ENCODE measurements at regions not wholly inside any gene's neighbourhood (a gene's known extent, or its start where the extent isn't known, plus 50 kb on each side); places are given as distances from the start of the nearest gene placed in this dataset.

GRCh38 chr11:70669871-70670675 lies 271.7 kb downstream of the CTTN start:
- DNase-seq = no peak
- intact Hi-C loops (cut with DNase I) = no loop called here
- no peak for ATAC-seq (ENCODE audit: poor library complexity)

DNA sequence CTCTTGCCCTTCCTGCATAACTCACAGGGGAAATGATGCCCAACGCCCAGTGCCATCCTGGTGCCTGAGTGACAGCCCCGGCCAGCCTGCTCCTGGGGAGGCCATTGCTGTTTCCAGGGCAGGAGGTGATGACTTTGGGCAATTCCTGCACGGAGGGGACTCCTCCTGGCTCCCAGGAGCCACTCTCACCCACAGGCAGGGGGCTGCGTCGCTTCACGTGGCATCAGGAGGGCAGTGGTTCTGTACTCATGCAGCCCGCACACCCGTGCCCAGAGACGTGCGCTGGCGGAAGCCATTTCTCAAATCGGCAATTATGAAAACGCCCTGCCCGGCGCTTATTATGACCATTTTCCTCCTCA lies 272.3 kb downstream of the CTTN start:
- DNase-seq (no peak), ATAC-seq (ENCODE audit: poor library complexity) (no peak)
- intact Hi-C loops (cut with DNase I) = no loop called here

DNA sequence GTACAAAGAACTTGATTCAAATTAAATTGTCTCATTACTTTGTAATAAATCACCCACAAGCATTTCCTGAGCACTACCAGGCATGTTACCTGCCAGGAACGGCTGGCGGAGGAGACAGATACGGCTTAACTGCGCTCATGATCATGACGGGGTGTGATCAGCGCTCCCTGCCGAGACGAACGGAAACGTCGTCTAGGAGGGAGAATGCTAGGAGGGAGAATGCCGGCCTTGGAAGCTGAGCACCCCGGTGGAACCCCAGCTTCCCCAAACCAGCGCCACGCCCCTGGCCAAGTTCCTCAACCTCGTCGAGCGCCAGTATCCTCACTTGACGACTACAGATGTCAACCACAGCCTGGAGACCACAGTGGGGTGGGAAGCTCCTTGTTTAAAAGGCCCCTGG lies 272.8 kb downstream of the CTTN start:
- ATAC-seq (ENCODE audit: poor library complexity) (no peak), DNase-seq (no peak)
- intact Hi-C loops (cut with DNase I) = no loop called here

DNA sequence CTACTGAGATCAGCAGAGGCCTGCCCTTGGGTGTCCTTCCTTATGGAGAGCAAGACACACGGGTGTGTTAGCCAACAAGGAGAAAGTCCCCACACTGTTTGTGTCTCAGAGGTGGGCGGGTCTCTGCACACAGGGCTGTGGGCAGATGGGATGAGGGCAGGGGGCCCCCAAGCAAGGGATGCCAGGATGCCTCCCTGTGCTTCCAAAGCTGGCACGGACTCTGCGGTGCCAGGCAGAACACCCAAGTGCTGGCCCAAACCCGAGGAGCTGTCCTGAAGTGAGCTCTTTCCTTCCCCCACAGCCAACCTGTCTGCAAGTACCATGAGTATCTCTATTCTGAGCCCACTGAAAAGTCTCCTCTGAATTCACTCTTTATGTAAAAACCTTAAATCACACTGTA lies 273.3 kb downstream of the CTTN start:
- ATAC-seq (ENCODE audit: poor library complexity) (no peak), DNase-seq (no peak)
- intact Hi-C loops (cut with DNase I) = no loop called here

DNA sequence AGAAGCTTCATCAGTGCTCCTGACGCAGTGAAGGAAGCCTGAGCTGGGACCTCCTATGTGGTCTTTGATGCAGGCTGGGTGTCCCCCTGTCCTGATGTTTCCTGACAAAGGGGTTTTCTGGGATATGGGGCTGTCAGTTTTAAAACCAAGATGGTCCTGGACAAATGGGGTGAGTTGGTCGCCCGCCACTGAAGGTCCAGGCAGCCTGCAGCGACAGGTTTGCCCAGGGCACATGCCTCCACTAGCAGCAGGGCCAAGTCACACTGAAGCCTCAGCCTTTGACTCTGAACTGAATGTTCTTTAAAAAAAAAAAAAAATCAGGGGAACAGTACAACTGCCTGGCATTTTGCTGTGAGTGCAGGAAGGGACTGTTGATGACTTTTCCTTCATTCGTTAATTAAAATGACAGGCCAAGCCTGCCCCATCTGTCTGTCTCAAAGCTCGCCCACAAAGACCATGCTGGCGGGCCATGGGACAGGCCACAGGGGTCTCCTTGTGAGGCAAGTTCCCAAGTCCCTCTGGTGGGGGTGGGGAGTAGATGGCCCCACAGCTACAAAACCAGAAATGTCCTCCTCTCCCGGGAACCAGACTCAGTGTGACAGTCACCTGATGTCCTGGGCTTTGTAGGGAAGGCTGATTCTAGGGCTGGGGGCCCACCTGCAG lies 274.8 kb downstream of the CTTN start:
- ATAC-seq (ENCODE audit: poor library complexity) (no peak), DNase-seq (no peak)
- intact Hi-C loops (cut with DNase I) = no loop called here

DNA sequence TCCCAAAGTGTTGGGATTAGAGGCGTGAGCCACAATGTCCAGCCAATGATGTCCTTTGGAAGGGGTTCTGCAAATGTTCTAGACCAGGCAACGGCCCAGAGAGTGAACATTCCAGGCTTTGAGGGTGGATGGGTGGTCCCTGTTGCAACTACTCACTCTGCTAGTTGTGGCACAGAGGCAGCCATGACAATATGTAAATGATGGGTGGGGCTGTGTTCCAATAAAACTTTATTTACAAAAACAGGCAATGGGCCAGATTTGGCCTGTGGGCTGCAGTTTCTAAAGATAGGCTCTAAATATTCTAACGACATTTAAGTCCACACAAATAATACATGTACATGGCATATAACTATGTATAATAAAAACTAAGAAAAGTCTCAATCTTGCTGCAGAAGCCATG lies 276.3 kb downstream of the CTTN start:
- intact Hi-C loops (cut with DNase I) = no loop called here
- ATAC-seq (ENCODE audit: poor library complexity) (no peak), DNase-seq (no peak)

DNA sequence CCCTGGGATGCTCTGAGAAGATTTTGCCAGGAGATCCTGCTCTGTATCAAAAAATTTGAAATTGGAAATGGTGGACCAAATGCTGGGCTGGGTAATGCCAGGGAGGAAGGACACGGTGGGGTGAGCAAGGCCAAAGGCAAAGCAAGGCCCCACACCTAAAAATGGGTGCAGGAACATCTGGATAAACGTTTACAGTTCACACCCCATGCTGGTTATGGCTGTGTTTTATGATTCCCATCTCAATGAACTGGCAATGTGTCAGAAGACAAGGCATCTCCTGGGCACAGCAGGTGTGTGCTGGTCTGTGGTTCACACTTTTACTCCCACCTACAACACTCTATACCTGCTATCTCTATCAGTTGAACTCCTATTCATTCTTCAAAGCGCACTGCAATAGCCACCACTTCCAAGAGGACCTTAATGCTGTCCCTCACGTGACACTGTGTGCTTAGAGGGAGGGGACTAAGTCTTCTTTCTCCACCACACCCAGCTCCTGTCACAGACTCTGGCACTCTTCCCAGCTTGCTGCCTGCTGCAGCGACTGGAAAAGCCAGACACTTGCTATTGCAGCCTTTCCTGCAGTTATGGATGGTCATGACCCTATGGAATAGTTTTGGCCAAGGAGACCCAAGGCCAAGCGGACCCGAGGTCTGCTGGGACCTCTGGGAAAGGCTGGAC lies 277.5 kb downstream of the CTTN start:
- DNase-seq = no peak
- intact Hi-C loops (cut with DNase I) = no loop called here
- no peak for ATAC-seq (ENCODE audit: poor library complexity)

GRCh38 chr11:70677232-70677916 lies 279.0 kb downstream of the CTTN start:
- intact Hi-C loops (cut with DNase I) = no loop called here
- DNase-seq (no peak), ATAC-seq (ENCODE audit: poor library complexity) (no peak)

DNA sequence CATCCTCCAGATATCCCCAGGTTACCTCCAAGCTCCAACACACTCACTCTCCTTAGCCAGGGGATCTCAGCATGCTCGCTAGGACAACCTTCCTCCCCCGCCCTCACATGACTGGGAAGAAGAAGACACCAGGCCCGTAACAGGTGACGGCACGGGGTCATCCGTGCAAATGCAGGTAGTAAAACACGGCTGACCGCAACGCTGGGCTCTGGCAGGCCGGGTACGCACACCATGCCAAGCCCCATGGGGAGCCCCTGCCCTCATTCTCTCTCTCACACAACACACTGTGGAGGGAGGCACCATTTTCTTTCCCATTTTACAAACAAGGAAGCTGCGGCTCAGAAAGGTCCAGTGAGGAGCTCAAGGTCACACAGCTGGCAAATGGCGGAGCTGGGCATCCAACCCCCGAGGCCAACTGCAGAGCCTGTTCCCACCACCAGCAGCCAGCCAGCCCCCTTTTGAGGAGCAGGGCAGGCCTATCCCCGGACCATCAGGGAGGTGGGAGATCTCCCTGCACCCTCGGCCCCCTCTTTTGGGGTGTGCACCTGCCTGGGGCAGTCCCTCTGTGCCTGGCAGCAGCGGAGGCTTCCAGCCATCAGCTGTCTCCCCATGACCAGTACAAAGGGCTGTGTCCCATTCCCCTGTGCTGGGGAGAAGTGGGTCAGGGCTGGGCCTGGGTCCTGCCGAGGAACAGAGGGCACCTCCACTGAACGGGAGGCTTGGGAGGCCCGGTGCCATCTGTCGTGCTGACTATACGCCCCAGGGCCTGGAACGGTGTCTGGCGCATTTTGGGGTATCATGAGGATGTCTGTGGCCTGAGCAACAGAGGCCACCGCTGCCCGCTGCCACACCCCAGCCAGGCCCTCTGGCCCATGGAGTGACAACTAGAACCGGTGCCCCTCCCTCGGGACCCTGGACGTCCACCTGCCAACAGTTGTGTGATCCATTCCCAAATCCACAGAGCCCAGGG lies 280.9 kb downstream of the CTTN start:
- intact Hi-C loops (cut with DNase I) = no loop called here
- ATAC-seq (ENCODE audit: poor library complexity) = no peak
- no peak for DNase-seq

DNA sequence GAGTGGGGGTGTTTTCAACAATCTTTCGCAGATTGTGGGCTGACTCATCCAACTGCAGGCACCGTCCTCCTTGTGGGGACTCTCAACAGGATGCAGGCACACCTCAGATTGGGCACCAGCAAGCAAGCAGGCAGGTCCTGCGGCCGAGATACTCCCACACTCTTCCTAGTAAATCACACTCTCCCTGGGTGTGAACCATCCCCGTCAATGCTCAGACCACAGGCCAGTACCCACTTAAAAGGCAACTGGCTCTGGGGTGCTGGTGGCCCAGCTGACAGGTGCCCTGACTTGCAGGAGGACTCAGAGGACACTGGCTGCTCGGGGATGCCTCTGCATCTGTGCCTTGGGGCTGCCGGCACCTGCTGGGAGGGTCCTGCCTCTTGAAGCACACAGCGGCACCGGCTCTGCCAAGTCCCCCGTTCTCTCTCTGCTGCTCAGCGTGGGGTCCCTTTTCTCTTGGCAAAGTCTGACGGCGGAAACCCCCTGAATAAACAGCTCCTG lies 282.5 kb downstream of the CTTN start:
- DNase-seq = no peak
- intact Hi-C loops (cut with DNase I) = no loop called here
- ATAC-seq (ENCODE audit: poor library complexity) = no peak

DNA sequence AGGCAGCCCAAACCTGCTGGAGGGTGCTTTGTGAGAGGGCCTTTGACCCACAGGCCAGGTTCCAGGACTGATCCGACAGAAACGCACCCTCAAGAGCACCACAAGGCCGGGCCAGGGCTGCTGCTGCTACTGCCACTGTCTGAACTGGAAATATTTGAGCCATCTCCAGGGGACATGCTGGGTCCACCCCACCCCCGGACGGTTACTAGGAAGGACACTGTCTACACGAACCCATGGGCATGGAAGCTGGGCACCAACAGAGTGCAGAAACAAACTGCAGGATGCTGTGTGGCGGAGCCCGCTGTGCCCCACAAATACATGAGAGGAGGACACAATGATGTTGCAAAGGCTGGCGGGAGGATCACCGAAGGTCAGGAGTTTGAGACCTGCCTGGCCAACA lies 283.7 kb downstream of the CTTN start:
- DNase-seq = no peak
- intact Hi-C loops (cut with DNase I) = no loop called here

DNA sequence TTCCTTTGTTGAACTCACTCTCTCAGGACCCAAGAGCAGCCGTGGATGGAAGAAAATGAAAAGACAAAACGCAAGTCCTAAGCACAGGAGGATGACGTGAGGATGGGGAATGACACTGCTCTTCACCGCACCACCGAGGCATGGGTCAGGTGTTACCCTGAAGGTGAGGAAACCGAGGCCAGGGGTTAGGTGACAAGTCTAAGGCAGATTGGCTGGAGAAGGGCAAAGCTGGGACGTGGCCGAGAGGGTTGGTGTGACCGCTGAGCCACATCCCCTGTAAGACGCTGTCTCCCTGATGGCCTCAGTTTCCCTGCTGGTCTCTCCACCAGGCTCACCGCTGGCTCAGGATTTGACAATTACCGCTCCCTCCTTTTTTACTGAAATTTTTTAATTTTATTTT lies 284.4 kb downstream of the CTTN start:
- intact Hi-C loops (cut with DNase I) = no loop called here
- ATAC-seq (ENCODE audit: poor library complexity) (no peak), DNase-seq (no peak)

More for the DNA sequence above, 283.7 kb downstream of the CTTN start:
- ATAC-seq (ENCODE audit: poor library complexity) = no peak

DNA sequence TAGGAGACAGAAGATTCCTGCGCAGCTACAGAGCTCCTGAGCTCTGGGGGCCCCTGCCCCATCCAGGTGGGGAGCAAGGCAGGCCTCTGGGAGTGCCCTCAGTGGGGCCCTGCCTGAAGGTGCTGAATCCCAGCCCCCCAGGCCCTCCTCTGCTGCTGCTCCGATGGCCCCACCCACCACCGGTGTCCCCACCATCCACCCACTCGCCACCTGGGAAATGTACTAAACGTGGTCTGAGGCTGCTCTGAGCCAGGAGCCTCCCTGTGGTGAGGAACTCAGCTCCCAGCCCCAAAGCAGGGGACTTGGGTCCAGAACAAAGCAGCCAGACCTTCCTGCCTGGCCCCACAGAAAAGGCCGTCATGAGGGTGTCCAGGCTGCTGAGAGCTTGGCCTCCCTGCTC lies 289.4 kb downstream of the CTTN start:
- DNase-seq (peak; percentile 17), ATAC-seq (ENCODE audit: poor library complexity) (no peak)
- intact Hi-C loops (cut with DNase I) = no loop called here

GRCh38 chr11:70688142-70688541 lies 289.8 kb downstream of the CTTN start:
- ATAC-seq (ENCODE audit: poor library complexity) (no peak), DNase-seq (peak; percentile 9)
- intact Hi-C loops (cut with DNase I) = no loop called here

- intact Hi-C loops (cut with DNase I) = no loop called here
- no peak for ATAC-seq (ENCODE audit: poor library complexity)
Measured at GRCh38 chr11:70689764-70690163, 291.4 kb downstream of the CTTN start.

GRCh38 chr11:70692131-70692530 lies 293.8 kb downstream of the CTTN start:
- no peak for DNase-seq
- ATAC-seq (ENCODE audit: poor library complexity) = no peak
- intact Hi-C loops (cut with DNase I) = no loop called here

More at GRCh38 chr11:70689764-70690163, 291.4 kb downstream of the CTTN start:
- no peak for DNase-seq

GRCh38 chr11:70694371-70694770 lies 296.0 kb downstream of the CTTN start:
- ATAC-seq (ENCODE audit: poor library complexity) (no peak), DNase-seq (no peak)
- intact Hi-C loops (cut with DNase I) = no loop called here
